Endothelial cell of umbilical vein (primary cell): ENCODE measurements at regions not wholly inside any gene's neighbourhood (a gene's known extent, or its start where the extent isn't known, plus 50 kb on each side); places are given as distances from the start of the nearest gene placed in this dataset.

Experiments used
- POLR2A ChIP-seq: IDR thresholded peaks from 2 replicates; pipeline ENCODE4 v1.6.1; 2012; ENCODE audit warnings: low read depth, mild to moderate bottlenecking, control low read depth, low read length
- TF ChIP-seq, protein P1 (sequence below), 2 donors: IDR thresholded peaks; 1 replicate in 1 of 2; 2 replicates in 1 of 2; pipeline ENCODE4 v1.5.1; 2011; ENCODE audit warnings: low read length in 2 of 2, mild to moderate bottlenecking in 2 of 2, moderate library complexity in 2 of 2, control low read depth in 1 of 2, inconsistent platforms in 1 of 2, low read depth in 1 of 2; ENCODE audit not compliant: insufficient read depth in 1 of 2; ENCODE audit errors: extremely low read depth in 1 of 2

DNA sequence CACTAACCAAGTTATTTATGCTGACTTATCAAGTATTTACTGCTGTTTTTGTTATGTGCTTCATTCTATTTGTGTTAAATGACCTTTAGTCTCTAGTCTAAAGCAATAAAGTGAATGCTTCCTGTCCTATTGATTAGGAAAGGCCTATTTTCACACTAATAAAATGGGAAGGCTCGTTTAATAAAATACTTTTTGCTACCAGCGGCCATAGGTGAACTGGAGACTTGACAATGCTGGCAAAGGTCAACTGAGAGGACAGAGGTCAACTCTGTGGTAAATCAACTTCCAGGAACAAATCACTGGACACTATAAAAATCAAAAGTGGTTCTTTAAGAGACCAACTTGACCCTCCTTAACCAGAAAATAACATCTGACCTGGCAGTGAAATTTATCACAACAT, 634.3 kb downstream of the ISL1 start:
- TF ChIP-seq, protein P1, sequence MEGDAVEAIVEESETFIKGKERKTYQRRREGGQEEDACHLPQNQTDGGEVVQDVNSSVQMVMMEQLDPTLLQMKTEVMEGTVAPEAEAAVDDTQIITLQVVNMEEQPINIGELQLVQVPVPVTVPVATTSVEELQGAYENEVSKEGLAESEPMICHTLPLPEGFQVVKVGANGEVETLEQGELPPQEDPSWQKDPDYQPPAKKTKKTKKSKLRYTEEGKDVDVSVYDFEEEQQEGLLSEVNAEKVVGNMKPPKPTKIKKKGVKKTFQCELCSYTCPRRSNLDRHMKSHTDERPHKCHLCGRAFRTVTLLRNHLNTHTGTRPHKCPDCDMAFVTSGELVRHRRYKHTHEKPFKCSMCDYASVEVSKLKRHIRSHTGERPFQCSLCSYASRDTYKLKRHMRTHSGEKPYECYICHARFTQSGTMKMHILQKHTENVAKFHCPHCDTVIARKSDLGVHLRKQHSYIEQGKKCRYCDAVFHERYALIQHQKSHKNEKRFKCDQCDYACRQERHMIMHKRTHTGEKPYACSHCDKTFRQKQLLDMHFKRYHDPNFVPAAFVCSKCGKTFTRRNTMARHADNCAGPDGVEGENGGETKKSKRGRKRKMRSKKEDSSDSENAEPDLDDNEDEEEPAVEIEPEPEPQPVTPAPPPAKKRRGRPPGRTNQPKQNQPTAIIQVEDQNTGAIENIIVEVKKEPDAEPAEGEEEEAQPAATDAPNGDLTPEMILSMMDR (IDR thresholded peaks at IDR 0.05; ENCODE audit: extremely low read depth in 1 of 2, insufficient read depth in 1 of 2, low read depth in 1 of 2, low read length in 2 of 2) = no peak
- no peak for TF ChIP-seq POLR2A
